Astrocyte (in vitro differentiated cells and primary cell): ENCODE measurements at regions not wholly inside any gene's neighbourhood (a gene's known extent, or its start where the extent isn't known, plus 50 kb on each side); places are given as distances from the start of the nearest gene placed in this dataset.

Experiments
- DNase-seq: peaks from one replicate; pipeline ENCODE4 v3.0.0-alpha.2; 2010; ENCODE audit warnings: low read depth
- FAIRE-seq: peaks from 2 replicates; lab custom pipeline; 2011; peaks lifted over from hg19 to GRCh38; lab: Jason Lieb, UNC
- H2AFZ ChIP-seq: 2 replicates; pipeline ENCODE4 v1.6.0; 2012; ENCODE audit warnings: low read depth, low read length, inconsistent platforms
- H3K27ac ChIP-seq: 2 replicates; pipeline ENCODE4 v1.5.1; 2011; ENCODE audit warnings: low read depth, low read length, inconsistent platforms
- H3K27me3 ChIP-seq: 2 replicates; pipeline ENCODE4 v1.6.0; 2011; ENCODE audit warnings: low read length, inconsistent platforms; ENCODE audit not compliant: insufficient read depth
- H3K36me3 ChIP-seq: 2 replicates; pipeline ENCODE4 v1.5.1; 2011; ENCODE audit warnings: low read length, inconsistent platforms; ENCODE audit not compliant: insufficient read depth
- H3K4me1 ChIP-seq: 2 replicates; pipeline ENCODE4 v1.5.1; 2011; ENCODE audit warnings: low read length, inconsistent platforms; ENCODE audit not compliant: insufficient read depth
- H3K4me2 ChIP-seq: 2 replicates; pipeline ENCODE4 v1.6.0; 2012; ENCODE audit warnings: low read length, inconsistent platforms
- H3K4me3 ChIP-seq: 2 replicates; pipeline ENCODE4 v1.5.1; 2011; ENCODE audit warnings: low read depth, mild to moderate bottlenecking, low read length, inconsistent platforms; ENCODE audit not compliant: insufficient read depth
- H3K79me2 ChIP-seq: 2 replicates; pipeline ENCODE4 v1.6.0; 2012; ENCODE audit warnings: mild to moderate bottlenecking, low read length, inconsistent platforms; ENCODE audit not compliant: insufficient read depth
- H3K9ac ChIP-seq: 2 replicates; pipeline ENCODE4 v1.6.0; 2012; ENCODE audit warnings: mild to moderate bottlenecking, low read length, inconsistent platforms
- H3K9me3 ChIP-seq: 2 replicates; pipeline ENCODE4 v1.5.1; 2012; ENCODE audit warnings: low read depth, mild to moderate bottlenecking, low read length, inconsistent platforms; ENCODE audit not compliant: insufficient read depth
- H4K20me1 ChIP-seq: 2 replicates; pipeline ENCODE4 v1.6.0; 2012; ENCODE audit warnings: low read length, inconsistent platforms; ENCODE audit not compliant: insufficient read depth
- H3K27ac Mint-ChIP-seq: one replicate; pipeline ENCODE4 v1.8.0; 2021; ENCODE audit warnings: mild to moderate bottlenecking, mixed read lengths; ENCODE audit not compliant: unreplicated experiment
- H3K27me3 Mint-ChIP-seq: one replicate; pipeline ENCODE4 v1.8.0; 2021; ENCODE audit warnings: low read depth, mixed read lengths; ENCODE audit not compliant: unreplicated experiment
- H3K36me3 Mint-ChIP-seq: one replicate; pipeline ENCODE4 v1.8.0; 2021; ENCODE audit warnings: low read depth, mixed read lengths; ENCODE audit not compliant: unreplicated experiment
- H3K4me1 Mint-ChIP-seq: one replicate; pipeline ENCODE4 v1.8.0; 2021; ENCODE audit warnings: low read depth, mixed read lengths; ENCODE audit not compliant: unreplicated experiment
- H3K4me3 Mint-ChIP-seq: one replicate; pipeline ENCODE4 v1.8.0; 2021; ENCODE audit warnings: mild to moderate bottlenecking, moderate library complexity, mixed read lengths; ENCODE audit not compliant: unreplicated experiment
- H3K9me3 Mint-ChIP-seq: one replicate; pipeline ENCODE4 v1.8.0; 2021; ENCODE audit warnings: mild to moderate bottlenecking, mixed read lengths; ENCODE audit not compliant: unreplicated experiment
- CTCF ChIP-seq: IDR thresholded peaks from 2 replicates; pipeline ENCODE4 v1.5.1; 2011; ENCODE audit warnings: low read depth, mild to moderate bottlenecking, inconsistent platforms, low read length, moderate library complexity; ENCODE audit not compliant: insufficient read depth
- EZH2 ChIP-seq: IDR thresholded peaks from 2 replicates; pipeline ENCODE4 v1.6.1; 2012; ENCODE audit warnings: mild to moderate bottlenecking, low read length, inconsistent platforms; ENCODE audit not compliant: insufficient read depth

GRCh38 chr3:28922376-28922775, 358.5 kb upstream of the RBMS3 start:
- H2AFZ ChIP-seq = no peak overlapping the region
- H3K36me3 Mint-ChIP-seq = no peaks in the 10 kb centered on the region
- no peaks in the 10 kb centered on the region for H3K36me3 ChIP-seq
- H3K27me3 ChIP-seq = no peaks in the 10 kb centered on the region
- H3K9me3 Mint-ChIP-seq = no peaks in the 10 kb centered on the region
- H3K27me3 Mint-ChIP-seq = no peaks in the 10 kb centered on the region
- DNase-seq = no peak
- no peak for FAIRE-seq
- no peak for TF ChIP-seq CTCF
- TF ChIP-seq EZH2 = no peak
- H3K27ac Mint-ChIP-seq = no peak overlapping the region
- no peak overlapping the region for H3K4me2 ChIP-seq
- H3K4me1 Mint-ChIP-seq = peaks cover 1% of the 10 kb centered on the region
- no peak overlapping the region for H3K9ac ChIP-seq
- H3K9me3 ChIP-seq = no peaks in the 10 kb centered on the region
- no peaks in the 10 kb centered on the region for H3K79me2 ChIP-seq
- no peak overlapping the region for H3K4me3 Mint-ChIP-seq
- H3K4me3 ChIP-seq = no peak overlapping the region
- H3K27ac ChIP-seq = no peak overlapping the region
- H3K4me1 ChIP-seq = no peaks in the 10 kb centered on the region
- H4K20me1 ChIP-seq = no peaks in the 10 kb centered on the region

- DNase-seq (no peak), FAIRE-seq (no peak)
- H2AFZ ChIP-seq = no peak overlapping the region
- Mint-ChIP-seq H3K36me3 (no peaks in the 10 kb centered on the region), H3K27me3 (no peaks in the 10 kb centered on the region), H3K4me1 (peaks cover 1% of the 10 kb centered on the region), H3K27ac (no peak overlapping the region), H3K9me3 (no peaks in the 10 kb centered on the region), H3K4me3 (no peak overlapping the region)
- H3K4me2 ChIP-seq = no peak overlapping the region
- TF ChIP-seq EZH2 (no peak), CTCF (no peak)
- H3K9ac ChIP-seq = no peak overlapping the region
- H3K79me2 ChIP-seq = no peaks in the 10 kb centered on the region
- no peak overlapping the region for H3K4me3 ChIP-seq
- no peak overlapping the region for H3K27ac ChIP-seq
- no peaks in the 10 kb centered on the region for H3K9me3 ChIP-seq
- no peaks in the 10 kb centered on the region for H3K36me3 ChIP-seq
- no peaks in the 10 kb centered on the region for H3K27me3 ChIP-seq
- no peaks in the 10 kb centered on the region for H3K4me1 ChIP-seq
- H4K20me1 ChIP-seq = no peaks in the 10 kb centered on the region
Observed at GRCh38 chr3:28923994-28924393, 356.9 kb upstream of the RBMS3 start.

GRCh38 chr3:28924744-28925360, 356.0 kb upstream of the RBMS3 start:
- H3K27me3 ChIP-seq = no peaks in the 10 kb centered on the region
- Mint-ChIP-seq H3K9me3 (no peaks in the 10 kb centered on the region), H3K4me1 (peaks cover 1% of the 10 kb centered on the region), H3K27me3 (no peaks in the 10 kb centered on the region), H3K4me3 (no peak overlapping the region), H3K36me3 (no peaks in the 10 kb centered on the region), H3K27ac (no peak overlapping the region)
- no peak overlapping the region for H3K4me3 ChIP-seq
- FAIRE-seq = peak; percentile 43
- TF ChIP-seq CTCF (no peak), EZH2 (no peak)
- no peaks in the 10 kb centered on the region for H3K9me3 ChIP-seq
- H3K4me2 ChIP-seq = no peak overlapping the region
- H3K36me3 ChIP-seq = no peaks in the 10 kb centered on the region
- H2AFZ ChIP-seq = no peak overlapping the region
- H3K4me1 ChIP-seq = no peaks in the 10 kb centered on the region
- H3K27ac ChIP-seq = no peak overlapping the region
- no peaks in the 10 kb centered on the region for H3K79me2 ChIP-seq
- no peak overlapping the region for H3K9ac ChIP-seq
- no peak for DNase-seq
- H4K20me1 ChIP-seq = no peaks in the 10 kb centered on the region
